Right lobe of liver (tissue), 4 donors: ENCODE measurements at regions not wholly inside any gene's neighbourhood (a gene's known extent, or its start where the extent isn't known, plus 50 kb on each side); places are given as distances from the start of the nearest gene placed in this dataset.

Source experiments
- CTCF ChIP-seq, 4 donors: fragments of 200-600 bp in 3 of 4; fragments of 450-650 bp in 1 of 4; IDR thresholded peaks; one replicate each; pipeline versions ENCODE4 v1.5.1 to v1.8.0; 2016 to 2022; ENCODE audit warnings: antibody characterized with exemption in 4 of 4, mild to moderate bottlenecking in 2 of 4
- POLR2A ChIP-seq: fragments of 450-650 bp; IDR thresholded peaks from one replicate; pipeline ENCODE4 v1.6.1; 2017; ENCODE audit warnings: antibody characterized with exemption, mild to moderate bottlenecking
- donor health status: DM: no; HTN: no; CAD: no.
- donor health status: DM: no; HTN: no; CAD: no.
- donor health status: DM: no; HTN: yes; CAD: no.

GRCh38 chr2:176592216-176592615, 323.0 kb downstream of the MTX2 start:
- TF ChIP-seq POLR2A (no peak), CTCF (IDR thresholded peaks at IDR 0.05) (no peak)
